ENCODE measurements at regions not wholly inside any gene's neighbourhood (a gene's known extent, or its start where the extent isn't known, plus 50 kb on each side); places are given as distances from the start of the nearest gene placed in this dataset.

DNA sequence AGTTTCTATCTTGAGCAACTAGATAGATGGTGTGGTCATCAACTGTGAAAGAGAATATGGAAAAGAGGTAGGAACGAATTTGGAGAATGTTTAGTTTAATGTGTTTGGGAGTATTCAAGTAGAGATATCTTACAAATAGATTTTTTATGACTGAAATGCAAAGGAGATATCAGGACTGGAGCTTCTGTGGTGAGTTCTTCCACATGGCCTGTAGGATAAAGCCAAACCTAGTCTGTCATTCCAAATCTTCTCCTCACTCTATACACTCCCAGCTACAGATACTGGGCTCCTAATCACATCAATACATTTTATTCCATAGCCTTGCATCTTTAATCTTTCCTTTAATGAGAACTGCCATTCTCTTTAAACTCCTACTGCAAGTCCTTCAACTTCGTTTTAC is 194.3 kb downstream of the FIGN start:
- TF ChIP-seq, protein P1, sequence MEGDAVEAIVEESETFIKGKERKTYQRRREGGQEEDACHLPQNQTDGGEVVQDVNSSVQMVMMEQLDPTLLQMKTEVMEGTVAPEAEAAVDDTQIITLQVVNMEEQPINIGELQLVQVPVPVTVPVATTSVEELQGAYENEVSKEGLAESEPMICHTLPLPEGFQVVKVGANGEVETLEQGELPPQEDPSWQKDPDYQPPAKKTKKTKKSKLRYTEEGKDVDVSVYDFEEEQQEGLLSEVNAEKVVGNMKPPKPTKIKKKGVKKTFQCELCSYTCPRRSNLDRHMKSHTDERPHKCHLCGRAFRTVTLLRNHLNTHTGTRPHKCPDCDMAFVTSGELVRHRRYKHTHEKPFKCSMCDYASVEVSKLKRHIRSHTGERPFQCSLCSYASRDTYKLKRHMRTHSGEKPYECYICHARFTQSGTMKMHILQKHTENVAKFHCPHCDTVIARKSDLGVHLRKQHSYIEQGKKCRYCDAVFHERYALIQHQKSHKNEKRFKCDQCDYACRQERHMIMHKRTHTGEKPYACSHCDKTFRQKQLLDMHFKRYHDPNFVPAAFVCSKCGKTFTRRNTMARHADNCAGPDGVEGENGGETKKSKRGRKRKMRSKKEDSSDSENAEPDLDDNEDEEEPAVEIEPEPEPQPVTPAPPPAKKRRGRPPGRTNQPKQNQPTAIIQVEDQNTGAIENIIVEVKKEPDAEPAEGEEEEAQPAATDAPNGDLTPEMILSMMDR (IDR thresholded peaks at IDR 0.05 in 2 of 3, conservative IDR thresholded peaks at IDR 0.05 in 1 of 3; ENCODE audit: insufficient read depth in 2 of 3, low read depth in 1 of 3, low read length in 3 of 3) = no peak
- TF ChIP-seq, protein P2, sequence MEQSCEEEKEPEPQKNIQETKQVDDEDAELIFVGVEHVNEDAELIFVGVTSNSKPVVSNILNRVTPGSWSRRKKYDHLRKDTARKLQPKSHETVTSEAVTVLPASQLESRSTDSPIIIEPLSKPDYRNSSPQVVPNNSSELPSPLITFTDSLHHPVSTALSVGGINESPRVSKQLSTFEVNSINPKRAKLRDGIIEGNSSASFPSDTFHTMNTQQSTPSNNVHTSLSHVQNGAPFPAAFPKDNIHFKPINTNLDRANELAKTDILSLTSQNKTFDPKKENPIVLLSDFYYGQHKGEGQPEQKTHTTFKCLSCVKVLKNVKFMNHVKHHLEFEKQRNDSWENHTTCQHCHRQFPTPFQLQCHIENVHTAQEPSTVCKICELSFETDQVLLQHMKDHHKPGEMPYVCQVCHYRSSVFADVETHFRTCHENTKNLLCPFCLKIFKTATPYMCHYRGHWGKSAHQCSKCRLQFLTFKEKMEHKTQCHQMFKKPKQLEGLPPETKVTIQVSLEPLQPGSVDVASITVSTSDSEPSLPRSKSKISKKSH (CRISPR knock-in tag; IDR thresholded peaks at IDR 0.05) = no peak
- TF ChIP-seq, protein P3, sequence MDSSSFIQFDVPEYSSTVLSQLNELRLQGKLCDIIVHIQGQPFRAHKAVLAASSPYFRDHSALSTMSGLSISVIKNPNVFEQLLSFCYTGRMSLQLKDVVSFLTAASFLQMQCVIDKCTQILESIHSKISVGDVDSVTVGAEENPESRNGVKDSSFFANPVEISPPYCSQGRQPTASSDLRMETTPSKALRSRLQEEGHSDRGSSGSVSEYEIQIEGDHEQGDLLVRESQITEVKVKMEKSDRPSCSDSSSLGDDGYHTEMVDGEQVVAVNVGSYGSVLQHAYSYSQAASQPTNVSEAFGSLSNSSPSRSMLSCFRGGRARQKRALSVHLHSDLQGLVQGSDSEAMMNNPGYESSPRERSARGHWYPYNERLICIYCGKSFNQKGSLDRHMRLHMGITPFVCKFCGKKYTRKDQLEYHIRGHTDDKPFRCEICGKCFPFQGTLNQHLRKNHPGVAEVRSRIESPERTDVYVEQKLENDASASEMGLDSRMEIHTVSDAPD (CRISPR knock-in tag; IDR thresholded peaks at IDR 0.05) = no peak
- TF ChIP-seq MTA3 (IDR thresholded peaks at IDR 0.05; ENCODE audit: borderline replicate concordance) (no peak), JUND (IDR thresholded peaks at IDR 0.05; ENCODE audit: borderline replicate concordance, low read depth, low read length) (no peak), JUND (tag; IDR thresholded peaks at IDR 0.05; ENCODE audit: borderline replicate concordance, low read depth, low read length) (no peak), EZH2 (IDR thresholded peaks at IDR 0.05; ENCODE audit: borderline replicate concordance, low read depth, low read length) (no peak), BCOR (IDR thresholded peaks at IDR 0.05) (no peak), TAF15 (IDR thresholded peaks at IDR 0.05; ENCODE audit: low read depth, low read length) (no peak), BRD9 (IDR thresholded peaks at IDR 0.05; ENCODE audit: low read depth, partially characterized antibody) (no peak), EGR1 (conservative IDR thresholded peaks at IDR 0.05) (no peak), MTA2 (IDR thresholded peaks at IDR 0.05; ENCODE audit: low read depth) (no peak)
